GM18951 (cell line): ENCODE measurements at regions not wholly inside any gene's neighbourhood (a gene's known extent, or its start where the extent isn't known, plus 50 kb on each side); places are given as distances from the start of the nearest gene placed in this dataset.

Experiments used
- POLR2A ChIP-seq: IDR thresholded peaks from 4 replicates; pipeline ENCODE4 v1.6.1; 2011; ENCODE audit warnings: mild to moderate bottlenecking; ENCODE audit not compliant: insufficient read length, insufficient read depth; ENCODE audit errors: extremely low read depth
- in situ Hi-C: fragments of 300-500 bp; cut with MboI; formaldehyde crosslinking; loops from one replicate; pipeline ENCODE4 v1.12.0; 2022; ENCODE audit warnings: low sequenced_read_pairs, mixed read lengths, inconsistent platforms; ENCODE audit not compliant: unreplicated experiment

GRCh38 chrX:65610481-65610880 lies 57.0 kb upstream of the MSN start:
- no peak for TF ChIP-seq POLR2A
- in situ Hi-C loops = no loop called here

GRCh38 chrX:65610040-65610439 lies 57.4 kb upstream of the MSN start:
- no peak for TF ChIP-seq POLR2A
- in situ Hi-C loops = no loop called here

GRCh38 chrX:65609237-65609636 lies 58.2 kb upstream of the MSN start:
- in situ Hi-C loops = loop anchor here (10.0 kb wide), 1 partner anchor 46 kb away; no protein-coding TSS in a partner anchor
- TF ChIP-seq POLR2A = no peak

GRCh38 chrX:65608026-65608425 lies 59.4 kb upstream of the MSN start:
- no peak for TF ChIP-seq POLR2A
- in situ Hi-C loops = loop anchor here (10.0 kb wide), 1 partner anchor 47 kb away; no protein-coding TSS in a partner anchor

- in situ Hi-C loops = loop anchor here (10.0 kb wide), 1 partner anchor 48 kb away; no protein-coding TSS in a partner anchor
- no peak for TF ChIP-seq POLR2A
Observed at GRCh38 chrX:65607070-65607742, 60.2 kb upstream of the MSN start.

- in situ Hi-C loops = loop anchor here (10.0 kb wide), 1 partner anchor 53 kb away; no protein-coding TSS in a partner anchor
- no peak for TF ChIP-seq POLR2A
Observed at GRCh38 chrX:65602221-65602560, 65.3 kb upstream of the MSN start.

GRCh38 chrX:65601530-65602220 lies 65.8 kb upstream of the MSN start:
- TF ChIP-seq POLR2A = no peak
- in situ Hi-C loops = loop anchor here (10.0 kb wide), 1 partner anchor 53 kb away; no protein-coding TSS in a partner anchor

GRCh38 chrX:65601126-65601525 lies 66.3 kb upstream of the MSN start:
- in situ Hi-C loops = loop anchor here (10.0 kb wide), 1 partner anchor 54 kb away; no protein-coding TSS in a partner anchor
- TF ChIP-seq POLR2A = no peak

- in situ Hi-C loops = loop anchor here (10.0 kb wide), 1 partner anchor 55 kb away; no protein-coding TSS in a partner anchor
- TF ChIP-seq POLR2A = no peak
Observed at GRCh38 chrX:65600106-65600505, 65.5 kb upstream of the LAS1L start.

GRCh38 chrX:65598559-65599147 lies 64.1 kb upstream of the LAS1L start:
- in situ Hi-C loops = loop anchor here (25.0 kb wide), 1 partner anchor 814 kb away; no protein-coding TSS in a partner anchor
- TF ChIP-seq POLR2A = no peak

GRCh38 chrX:65596270-65597034 lies 61.9 kb upstream of the LAS1L start:
- TF ChIP-seq POLR2A = no peak
- in situ Hi-C loops = loop anchor here (25.0 kb wide), 1 partner anchor 816 kb away; no protein-coding TSS in a partner anchor

- TF ChIP-seq POLR2A = no peak
- in situ Hi-C loops = loop anchor here (25.0 kb wide), 1 partner anchor 817 kb away; no protein-coding TSS in a partner anchor
Observed at GRCh38 chrX:65595460-65595876, 60.9 kb upstream of the LAS1L start.
